CD4-positive, alpha-beta T cell treated with Interleukin-15 for 4 hours (primary cell): ENCODE measurements at regions not wholly inside any gene's neighbourhood (a gene's known extent, or its start where the extent isn't known, plus 50 kb on each side); places are given as distances from the start of the nearest gene placed in this dataset.

ENCODE experiments used
- DNase-seq: peaks from one replicate; pipeline ENCODE4 v3.0.0-alpha.2; 2020; ENCODE audit warnings: low spot score

DNA sequence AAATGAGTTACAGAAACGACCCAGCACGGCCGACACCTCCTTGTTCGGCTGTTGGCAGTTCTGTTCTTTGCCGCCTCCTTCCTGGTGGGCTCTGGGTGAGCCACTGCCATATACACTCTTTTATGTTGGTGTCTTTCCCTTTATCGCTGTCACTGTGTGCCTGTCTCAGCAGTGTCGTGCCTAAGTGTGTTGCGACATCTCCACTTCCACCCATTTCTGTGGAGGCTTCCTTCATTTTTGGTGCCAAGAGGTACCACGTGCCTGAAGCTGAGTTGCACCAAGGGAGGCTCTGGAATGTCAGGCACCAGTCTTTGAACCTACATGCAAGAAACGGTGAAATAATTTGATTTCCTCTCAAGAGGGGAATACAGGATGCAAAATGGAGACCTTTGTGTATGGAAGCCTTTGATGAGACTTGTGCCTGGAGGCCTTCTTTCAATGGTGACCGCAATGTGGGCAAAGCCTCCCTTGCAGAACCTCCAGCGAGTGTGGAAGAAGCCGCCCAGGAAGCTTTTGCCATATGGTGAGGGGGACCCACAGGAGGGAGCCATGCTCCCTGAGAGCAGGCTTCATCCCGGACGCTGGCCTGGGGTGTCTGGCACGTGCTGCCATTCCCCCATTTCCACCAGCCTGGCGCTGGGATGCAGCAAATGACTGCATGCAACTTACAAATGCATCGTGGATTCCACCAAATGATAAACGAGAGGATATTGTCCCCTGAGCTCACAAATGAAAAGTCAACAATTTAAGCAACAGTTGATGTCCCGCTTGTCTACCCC is 136.2 kb downstream of the TEX29 start:
- no peak for DNase-seq

DNA sequence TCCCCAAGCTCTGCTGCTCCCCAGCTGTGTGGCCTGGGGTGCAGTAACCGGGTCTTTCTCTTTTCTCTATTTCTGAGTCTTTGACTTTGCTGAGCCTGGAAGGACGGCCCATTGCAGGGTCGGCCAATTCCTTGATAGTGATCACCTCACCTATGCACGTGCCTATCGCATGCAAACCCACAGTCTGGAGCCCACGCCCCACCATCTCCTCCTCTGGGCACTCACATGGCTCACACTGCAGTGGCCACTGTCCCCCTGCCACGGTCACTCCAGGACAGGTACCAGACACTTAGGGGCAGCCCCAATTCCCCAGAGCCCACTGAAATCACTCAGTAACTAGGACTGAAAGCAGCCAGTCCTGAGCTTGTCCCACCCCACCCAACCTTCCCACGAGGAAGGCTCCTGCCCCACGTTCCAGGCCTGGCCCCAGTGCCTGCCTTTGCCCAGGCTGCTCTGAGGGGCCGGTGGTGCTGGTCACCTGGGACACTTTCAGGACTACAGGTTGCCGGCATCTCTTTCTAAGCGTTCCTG is 137.6 kb downstream of the TEX29 start:
- DNase-seq: no peak

DNA sequence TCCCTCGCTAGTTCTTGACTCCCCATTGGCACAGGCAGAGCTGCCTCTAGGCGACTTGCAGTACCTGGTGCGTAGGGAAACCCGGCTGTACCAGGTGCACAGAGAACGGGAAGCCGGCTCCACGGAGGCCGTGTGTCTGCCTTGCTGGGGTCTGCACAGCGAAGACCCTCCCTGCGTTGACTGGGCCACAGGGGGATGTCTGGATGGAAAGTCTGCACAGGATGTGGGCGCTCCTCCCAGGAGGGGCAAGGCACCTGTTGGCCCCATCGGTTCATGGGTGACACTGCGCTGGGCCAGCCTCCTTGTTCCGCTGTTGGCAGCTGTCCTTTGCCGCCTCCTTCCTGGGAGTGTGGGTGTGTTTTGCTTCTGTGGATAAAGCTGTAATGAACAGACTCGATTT is 138.3 kb downstream of the TEX29 start:
- DNase-seq: no peak

DNA sequence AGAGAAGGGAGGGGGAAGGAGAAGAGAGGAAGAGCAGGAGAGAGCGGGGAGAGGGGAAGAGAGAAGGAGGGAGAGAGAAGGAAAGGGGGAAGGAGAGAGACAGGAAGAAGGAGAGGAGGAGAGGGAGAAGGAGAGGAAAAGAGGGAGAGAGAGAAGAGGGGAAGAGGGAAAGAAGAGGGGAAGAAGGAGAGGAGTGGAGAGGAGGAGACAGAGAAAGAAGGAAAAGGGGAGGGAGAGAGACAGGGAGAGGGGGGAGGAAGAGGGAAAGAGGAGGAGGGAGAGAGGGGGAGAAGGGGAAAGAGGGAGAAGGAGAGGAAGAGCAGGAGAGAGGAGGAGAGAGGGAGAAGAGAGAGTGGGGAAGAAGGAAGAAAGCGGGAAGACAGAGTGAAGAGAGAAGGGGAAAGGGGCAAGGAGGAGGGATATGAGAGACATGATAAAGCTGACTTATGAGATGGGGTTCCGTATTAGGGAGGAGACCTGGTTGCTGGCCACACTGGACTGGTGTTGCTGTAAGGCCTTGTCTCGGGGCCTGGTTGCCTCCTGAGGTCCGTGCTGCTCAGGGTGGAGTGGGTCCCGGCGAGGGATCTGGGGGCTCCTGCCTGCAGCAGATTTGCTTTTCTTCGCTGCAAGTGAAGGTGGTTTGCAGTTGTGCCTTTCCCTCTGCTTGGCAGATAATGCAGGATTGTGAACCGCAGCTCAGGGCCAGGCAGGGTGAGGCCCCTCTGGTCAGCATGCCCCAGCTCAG is 139.5 kb downstream of the TEX29 start:
- no peak for DNase-seq

DNA sequence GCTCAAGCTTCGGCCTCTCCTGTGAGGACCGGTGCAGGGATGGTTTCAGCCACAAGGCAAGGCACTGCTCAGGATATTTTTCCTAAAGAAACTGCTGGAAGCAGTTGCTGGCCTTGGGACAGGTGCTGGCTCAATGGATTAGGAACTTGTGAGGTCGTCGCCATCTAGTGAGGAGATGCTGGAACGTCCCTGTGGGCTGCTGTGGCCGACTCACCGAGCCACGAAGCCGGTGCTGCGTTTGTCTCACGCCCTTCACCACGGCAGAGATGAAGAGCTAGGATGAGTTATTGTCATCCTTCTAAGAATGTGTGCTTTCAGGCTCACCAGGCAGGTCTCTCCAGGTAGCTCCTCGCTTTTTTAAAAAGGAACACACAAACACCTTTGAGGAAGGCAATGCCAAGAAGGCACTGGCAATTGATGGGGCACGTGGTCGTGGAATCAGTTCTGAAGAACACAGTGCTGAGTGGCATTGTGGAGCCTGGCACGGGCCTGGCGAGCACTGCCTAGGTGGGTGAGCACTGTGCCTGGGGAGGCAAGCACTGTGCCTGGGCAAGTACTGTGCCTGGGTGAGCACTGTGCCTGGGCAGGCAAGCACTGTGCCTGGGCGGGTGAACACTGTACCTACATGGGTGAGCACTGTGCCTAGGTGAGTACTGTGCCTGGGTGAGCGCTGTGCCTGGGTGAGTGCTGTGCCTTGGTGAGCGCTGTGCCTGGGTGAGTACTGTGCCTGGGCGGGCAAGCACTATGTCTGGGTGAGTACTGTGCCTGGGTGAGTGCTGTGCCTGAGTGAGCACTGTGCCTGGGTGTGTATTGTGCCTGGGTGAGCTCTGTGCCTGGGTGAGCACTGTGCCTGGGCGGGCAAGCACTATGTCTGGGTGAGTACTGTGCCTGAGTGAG is 140.4 kb downstream of the TEX29 start:
- no peak for DNase-seq

DNA sequence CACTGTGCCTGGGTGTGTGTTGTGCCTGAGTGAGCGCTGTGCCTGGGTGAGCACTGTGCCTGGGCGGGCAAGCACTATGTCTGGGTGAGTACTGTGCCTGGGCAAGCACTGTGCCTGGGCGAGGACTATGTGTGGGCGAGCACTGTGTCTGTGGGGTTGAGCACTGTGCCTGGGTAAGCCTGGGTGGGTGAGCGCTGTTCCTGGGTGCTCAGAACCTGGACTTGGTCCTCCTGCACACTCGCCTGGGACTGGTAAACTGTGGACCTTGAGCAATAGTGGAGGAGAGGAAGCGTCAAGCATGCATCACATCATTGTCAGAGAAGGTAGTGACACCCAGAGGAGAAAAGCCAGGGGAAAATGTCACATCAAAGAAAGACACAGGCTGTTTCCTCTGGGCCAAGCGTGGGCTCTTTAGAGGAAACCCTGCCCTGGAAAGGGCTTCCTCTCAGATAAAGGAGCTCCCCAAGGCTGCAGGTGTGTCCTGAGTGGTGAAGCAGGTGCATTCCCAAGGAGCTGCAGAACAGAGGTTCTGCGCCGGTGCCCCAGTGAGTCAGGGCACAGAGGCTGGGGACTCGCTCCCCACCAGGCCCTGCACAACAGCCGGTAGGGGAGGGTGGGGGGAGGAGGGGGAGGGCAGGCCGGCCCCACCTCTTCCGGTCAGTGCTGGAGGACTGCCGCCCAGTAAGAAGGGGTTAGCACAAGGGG is 141.2 kb downstream of the TEX29 start:
- DNase-seq: no peak

DNA sequence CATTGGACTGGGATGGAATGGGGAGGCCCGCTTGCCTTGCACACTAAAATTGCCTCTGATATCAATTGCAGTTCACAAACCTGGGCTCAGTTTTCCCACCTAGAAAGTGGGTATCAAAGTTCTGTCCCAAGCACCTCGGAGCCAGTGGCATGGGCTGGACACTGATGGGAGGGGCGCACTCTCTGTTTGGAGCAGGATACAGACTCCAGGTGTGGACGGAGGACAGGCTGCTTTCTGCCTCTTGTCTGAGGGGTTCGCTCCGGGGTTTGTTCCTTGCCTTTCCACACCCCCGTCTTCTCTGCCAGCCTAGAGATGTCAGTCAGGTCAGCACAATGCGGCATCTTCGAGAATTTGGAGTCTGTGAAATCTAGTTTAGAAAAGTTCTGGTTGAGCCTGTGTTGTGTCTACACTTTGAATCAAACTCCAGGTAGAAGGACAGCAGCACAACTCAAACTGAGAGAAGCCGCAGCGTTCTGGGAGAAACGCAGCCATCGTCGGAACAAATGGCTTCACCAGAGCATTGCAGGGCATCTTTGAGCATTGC is 141.9 kb downstream of the TEX29 start:
- no peak for DNase-seq

DNA sequence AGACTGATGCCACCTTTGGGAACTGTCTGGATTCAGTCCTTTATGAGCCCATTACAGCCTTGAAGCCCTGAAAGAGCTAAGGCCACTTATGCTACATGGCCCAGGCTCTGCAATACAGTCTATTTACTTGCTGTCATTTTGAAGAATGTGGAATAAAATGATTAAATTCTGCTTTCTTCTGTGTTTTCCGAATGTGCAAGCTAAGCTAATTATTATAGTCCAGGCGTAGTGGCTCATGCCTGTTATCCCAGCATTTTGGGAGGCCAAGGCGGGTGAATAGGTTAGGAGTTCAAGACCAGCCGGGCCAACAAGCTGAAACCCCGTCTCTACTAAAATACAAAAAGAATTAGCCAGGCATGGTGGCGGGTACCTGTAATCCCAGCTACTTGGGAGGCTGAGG is 142.5 kb downstream of the TEX29 start:
- DNase-seq: no peak

DNA sequence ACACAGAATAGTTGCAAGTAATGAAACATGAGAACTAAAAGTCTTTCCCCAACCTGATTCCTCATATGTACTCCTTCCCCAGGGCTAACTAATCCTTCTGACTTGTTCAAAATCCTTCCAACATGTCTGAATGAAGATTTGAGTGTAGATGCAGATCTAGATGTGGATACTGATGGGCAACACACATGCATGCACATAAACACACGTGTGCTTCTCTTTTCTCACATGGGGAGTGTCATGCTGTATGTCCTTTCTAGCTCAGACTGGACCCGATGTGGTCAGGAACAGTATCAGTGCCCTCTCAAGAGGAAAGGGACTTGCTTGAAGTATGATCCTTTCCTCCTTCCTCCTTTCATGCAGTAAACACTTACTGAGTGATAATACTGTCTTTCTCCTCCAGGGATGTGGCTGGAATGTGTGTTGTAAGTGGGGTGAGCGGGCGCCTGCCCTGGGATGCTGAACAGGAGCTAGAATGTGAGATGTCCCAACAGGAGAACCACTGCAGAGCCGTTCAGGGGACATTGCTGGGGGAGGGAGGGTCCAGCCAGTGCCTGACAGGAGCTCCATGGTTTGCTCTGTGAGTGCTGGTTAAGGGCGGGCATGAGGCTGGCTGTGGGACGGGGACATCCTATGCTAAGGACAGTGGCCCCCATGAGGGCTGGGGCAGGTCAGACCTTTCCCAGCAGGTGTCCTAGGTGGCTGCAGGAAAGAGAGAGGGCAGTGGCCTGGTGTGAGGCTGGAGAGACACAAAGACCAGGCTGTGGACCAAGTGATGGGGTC is 146.9 kb downstream of the TEX29 start:
- no peak for DNase-seq

DNA sequence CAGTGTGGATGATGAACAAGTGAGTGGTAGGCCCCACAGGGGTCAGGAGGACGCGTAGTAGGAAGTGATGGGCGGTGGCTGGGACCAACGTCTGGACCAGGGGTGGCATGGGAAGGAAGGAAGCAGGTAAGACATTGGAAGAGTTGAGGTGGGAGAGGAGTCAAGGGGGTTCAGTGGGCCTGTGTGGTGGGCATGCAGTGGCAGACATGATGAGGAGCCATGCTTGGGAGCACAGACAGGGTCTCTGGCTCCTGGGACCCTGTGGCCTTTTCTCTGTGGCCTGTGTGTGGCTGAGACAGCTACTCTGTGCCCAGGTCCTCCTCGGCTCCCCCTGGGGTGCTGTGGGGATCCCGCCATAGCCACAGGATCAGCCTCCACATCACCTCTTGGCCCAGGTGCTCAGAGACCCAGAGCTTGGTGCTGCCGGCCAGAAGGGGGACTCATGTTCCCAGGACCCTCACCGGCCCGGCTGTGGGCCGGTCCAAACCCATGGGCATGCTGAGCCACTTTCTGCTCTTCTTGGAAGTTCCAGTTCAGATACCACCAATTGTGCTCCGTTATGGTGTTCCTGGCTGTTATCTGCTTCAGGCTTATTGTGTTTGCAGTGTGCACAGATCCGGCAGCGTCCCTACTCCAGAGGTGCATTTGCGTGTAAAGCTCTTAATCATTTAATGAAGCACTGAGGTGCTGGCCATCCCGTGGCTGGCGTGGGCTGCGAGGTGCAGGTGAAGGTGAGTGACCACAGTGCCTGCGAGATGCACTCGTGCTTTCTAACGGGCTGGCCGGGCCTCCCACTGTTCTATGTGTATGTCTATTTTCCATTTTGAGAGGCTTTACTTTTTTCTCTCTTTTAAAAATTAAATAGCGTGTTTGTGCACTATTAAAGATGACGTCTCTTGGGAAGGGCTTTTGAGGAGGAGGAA is 147.9 kb downstream of the TEX29 start:
- DNase-seq: no peak

DNA sequence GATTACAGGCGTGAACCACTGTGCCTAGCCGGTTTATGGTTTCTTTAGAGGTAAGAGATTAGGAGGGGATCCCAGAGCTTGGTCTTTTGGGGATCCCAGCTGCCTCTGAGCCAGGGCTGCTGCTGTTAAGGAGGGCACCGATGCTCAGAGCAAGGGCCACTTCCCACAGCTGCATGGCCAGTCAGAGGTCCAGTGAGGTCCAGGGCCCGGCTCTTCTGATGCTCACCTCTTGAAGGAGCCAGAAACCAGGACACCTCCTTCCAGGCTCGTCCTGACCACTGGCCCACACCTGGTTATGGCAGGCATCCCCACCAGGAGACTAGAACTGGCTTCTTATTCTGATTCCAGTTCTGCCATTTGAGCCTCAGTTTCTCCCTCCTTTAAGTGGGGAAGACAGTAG is 149.0 kb downstream of the TEX29 start:
- DNase-seq: no peak

DNA sequence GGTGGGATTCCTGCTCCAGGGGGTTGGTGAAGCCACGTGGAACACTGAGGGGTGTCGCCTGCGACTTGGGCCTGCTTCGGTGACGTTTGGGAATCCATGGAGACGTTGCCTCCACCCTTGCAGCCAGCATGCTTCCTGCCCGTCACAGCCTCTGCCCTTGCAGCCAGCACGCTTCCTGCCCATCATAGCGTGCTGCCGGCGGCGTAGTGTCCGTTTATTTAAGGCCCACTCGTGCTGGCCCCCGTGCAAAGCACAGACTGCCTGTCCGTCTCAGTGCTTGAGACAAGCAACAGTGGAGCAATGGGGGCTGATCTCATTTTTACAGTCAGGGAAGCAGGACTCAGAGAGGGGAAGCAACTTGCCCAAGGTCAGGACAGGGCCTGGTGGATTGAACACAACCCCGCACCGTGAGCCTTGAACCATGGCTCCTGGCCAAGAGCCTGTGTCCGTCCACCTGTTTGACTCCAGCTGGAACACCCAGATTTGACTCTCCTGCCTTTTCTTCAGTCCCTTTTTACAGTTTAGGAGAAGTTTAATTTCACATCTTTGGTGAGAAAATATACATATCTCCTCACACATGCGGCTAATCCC is 149.6 kb downstream of the TEX29 start:
- DNase-seq: no peak

DNA sequence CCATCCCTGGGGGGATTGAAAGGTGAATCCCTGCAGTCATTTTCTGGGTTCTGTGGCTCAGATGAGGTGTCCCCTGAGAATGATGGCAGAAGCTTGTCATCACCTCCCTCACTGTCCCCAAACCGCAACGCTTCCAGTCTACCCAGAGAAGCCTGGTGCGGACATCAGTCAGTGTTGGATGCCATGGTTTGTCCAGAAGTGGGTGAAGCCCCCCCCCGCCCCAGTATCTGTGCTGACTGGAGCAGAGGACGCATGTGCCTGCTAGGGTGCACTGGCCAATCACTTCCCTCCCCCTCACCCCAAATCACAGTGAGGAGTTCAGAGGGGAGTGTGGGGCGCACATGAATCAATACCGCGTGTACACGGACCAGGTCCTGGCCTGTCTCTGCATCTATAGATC is 150.5 kb downstream of the TEX29 start:
- no peak for DNase-seq

DNA sequence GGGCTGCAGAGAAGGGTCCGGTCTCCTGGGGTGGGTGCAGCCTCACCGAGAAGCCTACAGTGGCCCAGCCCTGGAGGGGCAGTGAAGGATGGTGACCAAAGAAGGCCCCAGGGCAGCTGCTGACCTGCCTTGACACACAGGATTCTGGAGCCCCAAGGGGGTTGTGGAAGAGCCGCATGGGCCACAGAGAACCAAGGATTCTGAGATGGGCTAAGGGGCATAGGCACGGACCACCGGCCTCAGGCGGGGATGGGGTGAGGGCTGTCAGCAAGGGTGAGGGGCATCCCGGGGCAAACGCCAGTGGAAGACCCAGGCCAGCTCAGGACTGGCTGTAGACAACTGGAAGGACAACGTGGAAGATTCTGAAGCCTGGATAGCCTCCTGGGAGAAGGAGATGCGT is 151.6 kb downstream of the TEX29 start:
- no peak for DNase-seq

DNA sequence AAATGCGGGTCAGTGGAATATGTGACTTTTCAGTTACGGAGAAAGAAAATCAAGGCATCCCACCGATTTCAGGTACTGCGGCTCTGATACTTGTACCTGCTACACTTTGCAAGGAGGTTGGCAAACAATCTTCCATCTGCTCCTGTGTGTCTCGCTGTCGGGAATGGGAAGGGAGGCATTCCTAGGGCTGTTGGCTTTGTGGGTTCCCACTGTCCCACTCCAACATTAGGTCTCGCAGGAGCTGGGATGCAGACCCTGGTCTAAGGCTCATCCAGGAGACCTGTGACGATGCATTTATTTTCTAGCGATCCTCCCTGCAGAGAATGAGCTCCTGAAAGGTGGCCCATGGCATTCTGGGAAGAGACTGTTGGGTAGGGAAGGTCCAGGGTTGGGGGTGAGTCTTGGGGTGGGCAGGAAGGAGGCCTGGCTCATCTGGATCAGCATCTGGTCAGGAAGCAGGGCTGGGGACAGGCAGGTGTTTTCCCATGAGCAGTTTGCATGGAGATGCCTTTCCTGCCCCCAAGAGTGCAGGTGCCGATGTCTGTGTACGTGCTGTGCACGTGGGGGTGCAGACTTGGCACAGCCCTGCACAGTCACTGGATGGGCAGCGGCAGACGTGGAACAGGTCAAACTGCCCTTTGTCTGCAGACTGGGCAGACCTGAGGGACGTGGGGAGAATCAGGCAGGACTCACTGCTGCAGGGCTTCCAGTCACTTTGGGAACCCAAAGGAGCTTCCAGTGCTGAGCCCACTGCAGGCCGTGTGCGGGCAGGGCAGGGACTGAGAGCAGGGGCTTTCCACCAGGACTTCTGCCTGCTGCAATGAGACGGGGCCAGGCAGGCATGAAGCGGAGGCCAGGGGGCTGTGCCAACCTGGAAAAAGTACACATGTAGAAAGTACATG is 152.4 kb downstream of the TEX29 start:
- no peak for DNase-seq

DNA sequence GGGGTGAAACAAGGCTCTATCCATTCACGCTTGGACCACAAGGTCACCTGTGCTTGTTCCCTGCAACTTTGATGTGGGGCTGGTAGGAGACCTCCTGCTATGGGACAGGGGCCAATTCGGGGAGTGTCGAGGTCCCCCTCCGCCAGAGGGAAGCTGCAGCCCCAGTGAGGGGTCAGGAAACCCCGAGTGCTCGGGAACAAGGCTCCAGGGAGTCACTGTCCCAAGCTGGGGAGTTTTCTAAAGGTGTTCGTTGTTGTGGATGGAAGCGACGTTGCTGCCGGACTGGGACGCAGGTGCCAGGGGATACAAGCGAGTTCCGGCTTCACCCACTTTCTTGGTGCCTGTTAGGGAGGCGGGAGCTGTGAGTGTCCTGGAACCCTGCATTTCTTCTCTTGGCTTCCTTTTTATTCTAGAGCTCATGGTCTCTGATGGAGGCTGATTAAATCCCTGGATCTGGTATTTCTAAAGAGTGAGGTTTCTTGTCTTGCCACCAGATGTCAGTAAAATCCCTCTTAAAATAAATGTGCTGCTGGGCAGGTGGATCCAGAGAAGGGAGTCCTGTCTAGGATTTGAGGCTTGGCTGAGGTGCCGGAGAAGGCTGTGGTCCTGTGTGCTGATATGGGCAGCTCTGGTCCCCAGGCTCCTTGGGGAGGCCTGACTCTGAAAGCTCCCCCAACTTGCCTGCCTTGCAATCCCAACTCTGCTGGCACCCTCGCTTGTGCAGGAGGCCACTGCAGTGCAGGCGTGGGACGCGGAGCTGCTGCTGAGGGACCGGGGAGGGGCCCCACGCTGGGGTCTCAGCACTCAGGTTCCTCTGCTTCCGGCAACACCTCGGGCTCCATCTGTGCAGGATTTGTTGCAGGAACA is 153.9 kb downstream of the TEX29 start:
- no peak for DNase-seq

DNA sequence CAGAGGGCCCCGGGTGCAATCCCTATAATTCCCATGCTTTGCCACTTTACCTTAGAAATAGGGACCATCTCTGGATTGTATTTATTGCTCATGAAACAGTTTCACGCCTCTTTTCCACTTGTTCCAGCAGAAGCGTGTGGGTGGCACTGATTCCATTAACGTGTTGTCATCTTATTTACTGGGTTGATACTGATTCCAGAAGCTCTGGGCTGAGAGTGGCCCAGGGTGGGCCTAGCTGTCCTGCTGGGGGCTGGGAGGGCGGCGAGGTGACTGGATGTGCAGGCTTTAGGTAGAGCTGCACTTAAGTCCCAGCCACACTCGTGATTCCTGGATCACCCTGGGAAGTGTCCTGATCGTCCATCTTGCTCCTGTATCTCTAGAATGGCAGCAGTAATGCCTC is 155.0 kb downstream of the TEX29 start:
- DNase-seq: no peak
